Chondrocyte (in vitro differentiated cells): ENCODE measurements at regions not wholly inside any gene's neighbourhood (a gene's known extent, or its start where the extent isn't known, plus 50 kb on each side); places are given as distances from the start of the nearest gene placed in this dataset.

Source experiments
- DNase-seq: peaks from one replicate; pipeline ENCODE4 v3.0.0; 2021; ENCODE audit warnings: mixed read lengths, low spot score
- H3K27ac Mint-ChIP-seq: one replicate; pipeline ENCODE4 v1.8.0; 2021; ENCODE audit warnings: mild to moderate bottlenecking, moderate library complexity, mixed read lengths; ENCODE audit not compliant: unreplicated experiment
- H3K27me3 Mint-ChIP-seq: 2 replicates; pipeline ENCODE4 v1.8.0; 2021; ENCODE audit warnings: low read depth, mixed read lengths
- H3K36me3 Mint-ChIP-seq: 2 replicates; pipeline ENCODE4 v1.8.0; 2021; ENCODE audit warnings: low read depth, mixed read lengths
- H3K4me1 Mint-ChIP-seq: 2 replicates; pipeline ENCODE4 v1.8.0; 2021; ENCODE audit warnings: low read depth, mild to moderate bottlenecking, mixed read lengths
- H3K4me3 Mint-ChIP-seq: one replicate; pipeline ENCODE4 v1.8.0; 2021; ENCODE audit warnings: mild to moderate bottlenecking, moderate library complexity, mixed read lengths; ENCODE audit not compliant: unreplicated experiment
- H3K9me3 Mint-ChIP-seq: 2 replicates; pipeline ENCODE4 v1.8.0; 2021; ENCODE audit warnings: low read depth, mixed read lengths
- TF ChIP-seq, protein P1 (sequence below): fragments of 200-600 bp; sonication (generic); IDR thresholded peaks from 2 replicates; pipeline ENCODE4 v1.5.0; 2021; ENCODE audit warnings: antibody characterized with exemption, mild to moderate bottlenecking, moderate library complexity

DNA sequence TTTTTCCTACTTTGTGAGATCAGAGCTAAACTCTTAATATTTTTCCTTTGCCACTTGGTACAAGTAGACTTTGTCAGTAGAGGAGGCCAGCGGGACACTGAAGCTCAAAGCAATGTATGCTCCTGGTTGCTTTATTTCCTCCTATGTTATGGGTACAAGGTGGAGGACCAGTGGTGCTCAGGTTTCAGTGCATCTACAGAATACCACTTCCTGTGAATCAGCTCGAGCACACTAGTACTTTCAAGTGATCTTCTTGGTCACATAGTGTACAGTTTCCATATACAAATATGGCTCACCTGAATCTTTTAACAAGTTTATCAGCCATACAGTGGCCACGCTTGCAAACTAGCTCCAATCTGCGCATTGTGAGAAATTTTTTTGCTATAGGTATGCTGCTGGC, 1674.8 kb upstream of the TMEFF2 start:
- H3K36me3 Mint-ChIP-seq, result peaks cover 2% of the 10 kb centered on the region
- peaks cover 5% of the 10 kb centered on the region for H3K9me3 Mint-ChIP-seq
- TF ChIP-seq, protein P1, sequence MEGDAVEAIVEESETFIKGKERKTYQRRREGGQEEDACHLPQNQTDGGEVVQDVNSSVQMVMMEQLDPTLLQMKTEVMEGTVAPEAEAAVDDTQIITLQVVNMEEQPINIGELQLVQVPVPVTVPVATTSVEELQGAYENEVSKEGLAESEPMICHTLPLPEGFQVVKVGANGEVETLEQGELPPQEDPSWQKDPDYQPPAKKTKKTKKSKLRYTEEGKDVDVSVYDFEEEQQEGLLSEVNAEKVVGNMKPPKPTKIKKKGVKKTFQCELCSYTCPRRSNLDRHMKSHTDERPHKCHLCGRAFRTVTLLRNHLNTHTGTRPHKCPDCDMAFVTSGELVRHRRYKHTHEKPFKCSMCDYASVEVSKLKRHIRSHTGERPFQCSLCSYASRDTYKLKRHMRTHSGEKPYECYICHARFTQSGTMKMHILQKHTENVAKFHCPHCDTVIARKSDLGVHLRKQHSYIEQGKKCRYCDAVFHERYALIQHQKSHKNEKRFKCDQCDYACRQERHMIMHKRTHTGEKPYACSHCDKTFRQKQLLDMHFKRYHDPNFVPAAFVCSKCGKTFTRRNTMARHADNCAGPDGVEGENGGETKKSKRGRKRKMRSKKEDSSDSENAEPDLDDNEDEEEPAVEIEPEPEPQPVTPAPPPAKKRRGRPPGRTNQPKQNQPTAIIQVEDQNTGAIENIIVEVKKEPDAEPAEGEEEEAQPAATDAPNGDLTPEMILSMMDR, result no peak
- no peak overlapping the region for H3K27ac Mint-ChIP-seq
- no peak overlapping the region for H3K4me3 Mint-ChIP-seq
- no peaks in the 10 kb centered on the region for H3K27me3 Mint-ChIP-seq
- no peaks in the 10 kb centered on the region for H3K4me1 Mint-ChIP-seq
- no peak for DNase-seq

DNA sequence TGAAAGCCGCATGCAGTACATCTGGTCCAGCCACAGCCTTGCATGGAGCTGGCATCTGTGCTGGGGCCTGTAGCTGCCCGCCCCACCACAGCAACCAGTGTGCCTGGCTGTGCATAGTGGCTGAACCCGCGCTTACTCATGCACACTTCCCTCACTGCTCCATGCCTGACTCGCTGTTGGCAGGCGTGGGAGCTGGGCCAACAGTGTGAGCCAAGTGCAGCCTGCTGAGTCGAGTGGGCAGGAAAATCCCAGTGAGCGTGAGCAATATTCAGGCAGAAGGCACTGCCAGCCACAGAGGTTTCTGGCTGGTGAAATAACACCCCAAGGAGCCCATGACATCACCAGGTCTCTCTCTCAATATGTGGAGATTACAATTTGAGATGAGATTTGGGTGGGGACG, 1674.1 kb upstream of the TMEFF2 start:
- H3K9me3 Mint-ChIP-seq, result peaks cover 5% of the 10 kb centered on the region
- H3K27me3 Mint-ChIP-seq, result no peaks in the 10 kb centered on the region
- no peak overlapping the region for H3K4me3 Mint-ChIP-seq
- peaks cover 2% of the 10 kb centered on the region for H3K36me3 Mint-ChIP-seq
- no peaks in the 10 kb centered on the region for H3K4me1 Mint-ChIP-seq
- H3K27ac Mint-ChIP-seq, result no peak overlapping the region
- DNase-seq, result peak; percentile 37
- TF ChIP-seq, protein P1, result no peak

DNA sequence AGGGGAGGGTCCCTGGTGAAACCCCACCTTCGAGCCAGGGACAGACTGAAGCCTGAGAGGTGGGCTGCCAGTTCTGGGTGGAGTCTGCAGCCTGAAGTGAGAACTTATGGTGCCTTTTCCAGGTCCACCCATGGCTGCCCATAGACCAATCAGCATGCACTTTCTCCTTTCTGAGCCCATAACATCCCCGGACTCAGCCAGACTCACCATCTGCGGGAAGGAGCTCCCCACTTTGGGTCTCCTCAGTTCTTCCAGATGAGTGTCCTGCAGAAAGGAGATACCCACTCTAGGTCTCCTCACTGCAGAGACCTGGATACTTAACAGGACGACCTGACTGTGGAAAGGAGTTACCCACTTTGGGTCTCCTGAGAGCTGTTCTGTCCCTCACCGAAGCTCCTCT, 1673.4 kb upstream of the TMEFF2 start:
- TF ChIP-seq, protein P1, result no peak
- Mint-ChIP-seq H3K36me3 (peaks cover 2% of the 10 kb centered on the region), H3K27me3 (no peaks in the 10 kb centered on the region), H3K9me3 (peaks cover 5% of the 10 kb centered on the region), H3K27ac (no peak overlapping the region), H3K4me3 (no peak overlapping the region), H3K4me1 (no peaks in the 10 kb centered on the region)
- no peak for DNase-seq

DNA sequence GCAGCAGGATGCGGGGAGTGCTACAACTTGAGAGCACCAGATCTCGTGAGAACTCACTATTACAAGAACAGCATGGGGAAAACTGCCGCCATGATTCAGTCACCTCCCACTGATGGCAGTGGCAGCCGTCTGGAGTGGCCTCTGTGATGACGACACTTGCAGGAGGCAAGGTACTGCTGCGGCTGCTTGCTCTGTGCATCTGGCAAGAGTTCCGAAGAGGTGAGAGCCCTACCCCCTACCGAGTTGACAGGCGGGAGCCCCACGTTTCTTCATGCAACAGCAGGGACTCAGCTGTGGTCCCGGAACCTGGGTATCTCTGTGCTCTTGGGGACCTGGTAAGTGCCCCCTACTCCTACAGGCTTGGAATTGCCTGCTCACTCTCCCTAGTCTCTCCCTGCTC, 1672.7 kb upstream of the TMEFF2 start:
- TF ChIP-seq, protein P1, result no peak
- H3K9me3 Mint-ChIP-seq, result peaks cover 5% of the 10 kb centered on the region
- no peaks in the 10 kb centered on the region for H3K4me1 Mint-ChIP-seq
- no peak overlapping the region for H3K4me3 Mint-ChIP-seq
- peak; percentile 82 for DNase-seq
- no peak overlapping the region for H3K27ac Mint-ChIP-seq
- H3K27me3 Mint-ChIP-seq, result no peaks in the 10 kb centered on the region
- peaks cover 2% of the 10 kb centered on the region for H3K36me3 Mint-ChIP-seq

DNA sequence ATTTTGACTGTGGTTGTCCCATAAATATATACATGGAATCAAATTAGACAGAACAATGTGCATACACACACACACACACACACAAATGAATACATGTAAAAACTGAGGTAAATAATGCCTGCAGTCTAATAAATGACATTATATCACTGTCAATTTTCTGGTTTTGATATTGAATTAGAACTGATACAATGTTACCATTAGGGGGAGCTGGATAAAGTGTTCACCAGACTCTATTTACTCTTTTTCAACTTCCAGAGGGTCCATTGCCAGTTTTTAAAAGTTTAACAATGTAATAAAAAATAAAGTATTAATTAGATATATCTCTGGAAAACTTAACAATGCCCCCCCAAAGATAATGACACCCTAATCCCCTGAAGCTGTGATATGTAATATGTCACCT, 1666.8 kb upstream of the TMEFF2 start:
- no peaks in the 10 kb centered on the region for H3K4me1 Mint-ChIP-seq
- TF ChIP-seq, protein P1, result peak; percentile 54
- no peaks in the 10 kb centered on the region for H3K36me3 Mint-ChIP-seq
- H3K27me3 Mint-ChIP-seq, result no peaks in the 10 kb centered on the region
- no peak overlapping the region for H3K27ac Mint-ChIP-seq
- no peak overlapping the region for H3K4me3 Mint-ChIP-seq
- no peak for DNase-seq
- H3K9me3 Mint-ChIP-seq, result no peaks in the 10 kb centered on the region
